GM18499 (cell line): ENCODE measurements at regions not wholly inside any gene's neighbourhood (a gene's known extent, or its start where the extent isn't known, plus 50 kb on each side); places are given as distances from the start of the nearest gene placed in this dataset.

Experiments
- ATAC-seq: cut with Tn5 transposase; IDR thresholded peaks from one replicate; pipeline ENCODE4 v1.9.1; 2021; ENCODE audit warnings: moderate number of reproducible peaks; ENCODE audit not compliant: insufficient read depth, unreplicated experiment

GRCh38 chr5:141778683-141779082 lies 96.7 kb upstream of the ARAP3 start:
- ATAC-seq = no peak

GRCh38 chr5:141778206-141778605 lies 96.2 kb upstream of the ARAP3 start:
- no peak for ATAC-seq

GRCh38 chr5:141777711-141778110 lies 95.7 kb upstream of the ARAP3 start:
- ATAC-seq = no peak

- no peak for ATAC-seq
Observed at GRCh38 chr5:141777130-141777529, 95.1 kb upstream of the ARAP3 start.

- no peak for ATAC-seq
Observed at GRCh38 chr5:141773779-141774562, 91.9 kb upstream of the ARAP3 start.

GRCh38 chr5:141772281-141772680 lies 90.3 kb upstream of the ARAP3 start:
- ATAC-seq = no peak

- ATAC-seq = no peak
Observed at GRCh38 chr5:141771562-141771961, 89.5 kb upstream of the ARAP3 start.

- ATAC-seq = no peak
Observed at GRCh38 chr5:141771031-141771430, 89.0 kb upstream of the ARAP3 start.

GRCh38 chr5:141769671-141770070 lies 87.6 kb upstream of the ARAP3 start:
- no peak for ATAC-seq

GRCh38 chr5:141767671-141768070 lies 85.6 kb upstream of the ARAP3 start:
- ATAC-seq = no peak

- no peak for ATAC-seq
Observed at GRCh38 chr5:141765896-141766551, 84.0 kb upstream of the ARAP3 start.

GRCh38 chr5:141763541-141763940 lies 81.5 kb upstream of the ARAP3 start:
- no peak for ATAC-seq

GRCh38 chr5:141762790-141763368 lies 80.8 kb upstream of the ARAP3 start:
- no peak for ATAC-seq

- ATAC-seq = no peak
Observed at GRCh38 chr5:141762316-141762715, 80.3 kb upstream of the ARAP3 start.

GRCh38 chr5:141760753-141761152 lies 78.7 kb upstream of the ARAP3 start:
- no peak for ATAC-seq

GRCh38 chr5:141760193-141760592 lies 78.2 kb upstream of the ARAP3 start:
- ATAC-seq = no peak

- no peak for ATAC-seq
Observed at GRCh38 chr5:141758310-141758998, 76.4 kb upstream of the ARAP3 start.

- no peak for ATAC-seq
Observed at GRCh38 chr5:141757402-141757801, 75.4 kb upstream of the ARAP3 start.

GRCh38 chr5:141756196-141756595 lies 74.2 kb upstream of the ARAP3 start:
- ATAC-seq = no peak

GRCh38 chr5:141753971-141754713 lies 72.1 kb upstream of the ARAP3 start:
- no peak for ATAC-seq
